NCI-H345 treated with DMSO at 0.1 percent for 48 hours (cell line): ENCODE measurements at regions not wholly inside any gene's neighbourhood (a gene's known extent, or its start where the extent isn't known, plus 50 kb on each side); places are given as distances from the start of the nearest gene placed in this dataset.
"Not testable (repeated sequence)": the region's sequence is repeated elsewhere in the genome, so short reads cannot be mapped to it uniquely, and the experiment has no call there.

ENCODE experiments used
- DNase-seq: peaks from one replicate; lab custom pipeline; 2025; ENCODE audit not compliant: unreplicated experiment; lab: John Stamatoyannopoulos, UW

- DNase-seq: no peak
These were observed 200.8 kb downstream of the RGS3 start for GRCh38 chr9:113664181-113664875.

GRCh38 chr9:113665064-113665463 is 201.5 kb downstream of the RGS3 start:
- DNase-seq: no peak

GRCh38 chr9:113665756-113666155 is 202.2 kb downstream of the RGS3 start:
- DNase-seq: no peak

GRCh38 chr9:113668061-113668460 is 204.5 kb downstream of the RGS3 start:
- no peak for DNase-seq

GRCh38 chr9:113669522-113670115 is 206.1 kb downstream of the RGS3 start:
- no peak for DNase-seq

GRCh38 chr9:113673726-113674125 is 202.4 kb upstream of the ZNF618 start:
- no peak for DNase-seq

- DNase-seq: no peak
These were observed 201.7 kb upstream of the ZNF618 start for GRCh38 chr9:113674436-113674835.

GRCh38 chr9:113675475-113675941 is 200.6 kb upstream of the ZNF618 start:
- DNase-seq: no peak

GRCh38 chr9:113677057-113677456 is 199.1 kb upstream of the ZNF618 start:
- no peak for DNase-seq

GRCh38 chr9:113677569-113677968 is 198.5 kb upstream of the ZNF618 start:
- no peak for DNase-seq

GRCh38 chr9:113678119-113678858 is 197.8 kb upstream of the ZNF618 start:
- DNase-seq: no peak

GRCh38 chr9:113678859-113679256 is 197.3 kb upstream of the ZNF618 start:
- DNase-seq: no peak

GRCh38 chr9:113682297-113682771 is 193.8 kb upstream of the ZNF618 start:
- no peak for DNase-seq

GRCh38 chr9:113685636-113686035 is 190.5 kb upstream of the ZNF618 start:
- DNase-seq: not testable (repeated sequence)

- DNase-seq: no peak
These were observed 188.9 kb upstream of the ZNF618 start for GRCh38 chr9:113687107-113687679.

- DNase-seq: no peak
These were observed 188.3 kb upstream of the ZNF618 start for GRCh38 chr9:113687680-113688371.

- no peak for DNase-seq
These were observed 185.9 kb upstream of the ZNF618 start for GRCh38 chr9:113690055-113690740.

- no peak for DNase-seq
These were observed 183.9 kb upstream of the ZNF618 start for GRCh38 chr9:113692256-113692655.

- DNase-seq: no peak
These were observed 181.2 kb upstream of the ZNF618 start for GRCh38 chr9:113694912-113695311.

- DNase-seq: no peak
These were observed 180.7 kb upstream of the ZNF618 start for GRCh38 chr9:113695440-113695851.
